ENCODE measurements at regions not wholly inside any gene's neighbourhood (a gene's known extent, or its start where the extent isn't known, plus 50 kb on each side); places are given as distances from the start of the nearest gene placed in this dataset.

DNA sequence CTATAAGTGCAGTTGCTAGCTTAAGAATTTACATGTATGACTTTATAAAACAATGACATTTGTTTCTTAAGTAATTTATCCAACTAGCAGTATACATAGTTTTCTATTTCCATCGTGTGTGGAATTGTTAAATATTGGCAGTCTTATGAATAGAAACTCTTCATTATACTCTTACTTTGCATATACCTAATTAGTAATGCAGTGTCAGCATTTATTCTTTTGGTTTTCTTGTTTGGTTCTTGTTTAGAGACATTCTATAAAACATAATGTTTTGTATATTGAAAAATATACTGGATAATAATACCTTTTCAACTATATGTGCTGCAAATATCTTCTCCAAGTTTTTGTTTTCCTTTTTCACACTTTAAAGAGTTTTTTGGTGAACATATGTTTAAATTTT is 760.2 kb downstream of the VGLL3 start:
- no peak for TF ChIP-seq EZH2 (IDR thresholded peaks at IDR 0.05; ENCODE audit: insufficient read depth, poor library complexity, severe bottlenecking)
- no peak for TF ChIP-seq EZH2phosphoT487 (IDR thresholded peaks at IDR 0.05; ENCODE audit: insufficient read depth, low read depth)

All from GM23248 (cell line).